H1 (cell line): ENCODE measurements at regions not wholly inside any gene's neighbourhood (a gene's known extent, or its start where the extent isn't known, plus 50 kb on each side); places are given as distances from the start of the nearest gene placed in this dataset.

Source experiments
- CTCF ChIA-PET: fragments of 300-600 bp; sonication (Branson Sonifier 250); formaldehyde crosslinking; loops from one replicate; lab custom pipeline; 2021; ENCODE audit not compliant: partially characterized antibody; lab: Charles Lee
- POLR2A ChIA-PET: fragments of 300-600 bp; sonication (Branson Sonifier 250); formaldehyde crosslinking; loops from one replicate; lab custom pipeline; 2021; ENCODE audit warnings: inconsistent platforms; ENCODE audit not compliant: partially characterized antibody; lab: Charles Lee
- DNase-seq, 2 experiments: peaks; one replicate each; pipeline versions ENCODE4 v3.0.0 to v3.0.0-alpha.2; 2010 to 2022; ENCODE audit warnings: low spot score in 2 of 2, low read depth in 1 of 2, mixed read lengths in 1 of 2
- FAIRE-seq: peaks from 2 replicates; lab custom pipeline; 2011; peaks lifted over from hg19 to GRCh38; lab: Jason Lieb, UNC
- H2AFZ ChIP-seq: 2 replicates; pipeline ENCODE4 v1.8.1; 2012; ENCODE audit warnings: low read length, inconsistent platforms
- H2AK5ac ChIP-seq: 2 replicates; pipeline ENCODE4 v1.6.1; 2013; ENCODE audit warnings: low read depth, low read length
- H2BK120ac ChIP-seq: replicated peaks from 2 replicates; pipeline ENCODE3; 2013; ENCODE audit warnings: low read depth, low read length, inconsistent platforms
- H2BK12ac ChIP-seq: 2 replicates; pipeline ENCODE4 v1.6.1; 2013; ENCODE audit warnings: low read depth, low read length
- H2BK15ac ChIP-seq: 2 replicates; pipeline ENCODE4 v1.6.1; 2013; ENCODE audit warnings: low read length
- H2BK20ac ChIP-seq: 2 replicates; pipeline ENCODE4 v1.6.1; 2013; ENCODE audit warnings: low read length
- H2BK5ac ChIP-seq: 2 replicates; pipeline ENCODE4 v1.6.1; 2013; ENCODE audit warnings: low read depth, low read length
- H3K14ac ChIP-seq: 2 replicates; pipeline ENCODE4 v1.6.1; 2013; ENCODE audit warnings: inconsistent platforms; ENCODE audit not compliant: insufficient read length
- H3K18ac ChIP-seq: 2 replicates; pipeline ENCODE4 v1.6.1; 2013; ENCODE audit warnings: low read length; ENCODE audit errors: extremely low read depth
- H3K23ac ChIP-seq: 2 replicates; pipeline ENCODE4 v1.6.1; 2013; ENCODE audit warnings: inconsistent platforms; ENCODE audit not compliant: insufficient read length
- H3K23me2 ChIP-seq: 2 replicates; pipeline ENCODE4 v1.6.1; 2013; ENCODE audit warnings: low read depth, low read length
- H3K27ac ChIP-seq: 2 replicates; pipeline ENCODE4 v1.6.1; 2011; ENCODE audit warnings: low read depth, low read length, inconsistent platforms
- H3K27me3 ChIP-seq, 4 experiments: replicated peaks in 1 of 4; 1 replicate in 1 of 4; 2 replicates in 3 of 4; pipeline versions ENCODE4 v1.6.1 to v1.8.1; 2011 to 2013; ENCODE audit warnings: low read length in 3 of 4, mild to moderate bottlenecking in 3 of 4, inconsistent platforms in 2 of 4, mixed read lengths in 2 of 4, moderate library complexity in 1 of 4; ENCODE audit not compliant: control insufficient read depth in 3 of 4, insufficient read depth in 3 of 4; ENCODE audit errors: extremely low read depth in 1 of 4
- H3K36me3 ChIP-seq, 4 experiments: 2 replicates each; pipeline versions ENCODE4 v1.6.1 to v1.8.1; 2011 to 2013; ENCODE audit warnings: mild to moderate bottlenecking in 4 of 4, low read length in 3 of 4, moderate library complexity in 2 of 4, control low read depth in 1 of 4, inconsistent platforms in 1 of 4; ENCODE audit not compliant: insufficient read depth in 4 of 4, control insufficient read depth in 2 of 4
- H3K4ac ChIP-seq: replicated peaks from 2 replicates; pipeline ENCODE3; 2013; ENCODE audit warnings: low read length, low read depth, mixed read lengths, inconsistent platforms; ENCODE audit not compliant: insufficient read length
- H3K4me1 ChIP-seq, 4 experiments: replicated peaks in 1 of 4; 1 replicate in 1 of 4; 2 replicates in 3 of 4; pipeline versions ENCODE4 v1.6.1 to v1.8.1; 2011 to 2013; ENCODE audit warnings: low read length in 3 of 4, inconsistent platforms in 2 of 4, mixed read lengths in 1 of 4; ENCODE audit not compliant: insufficient read depth in 4 of 4, control insufficient read depth in 3 of 4
- H3K4me2 ChIP-seq, 2 experiments: 2 replicates each; pipeline versions ENCODE4 v1.6.1 to v1.8.1; 2011 to 2013; ENCODE audit warnings: low read depth in 2 of 2, low read length in 2 of 2, control low read depth in 1 of 2, inconsistent platforms in 1 of 2, mild to moderate bottlenecking in 1 of 2; ENCODE audit not compliant: insufficient read depth in 1 of 2
- H3K4me3 ChIP-seq, 4 experiments: fragments of 200-600, 300-600 bp in 1 of 4; sonication (generic), shearing (Covaris generic), sonication (Bioruptor Twin) in 1 of 4; 2 replicates each; pipeline versions ENCODE4 v1.5.1 to v1.8.1; 2011 to 2016; ENCODE audit warnings: low read length in 4 of 4, low read depth in 3 of 4, control low read depth in 2 of 4, inconsistent platforms in 2 of 4, mild to moderate bottlenecking in 2 of 4, mixed read lengths in 1 of 4, moderate library complexity in 1 of 4; ENCODE audit not compliant: insufficient read depth in 2 of 4; ENCODE audit errors: extremely low read depth in 1 of 4
- H3K56ac ChIP-seq: replicated peaks from 2 replicates; pipeline ENCODE3; 2013; ENCODE audit warnings: low read depth, mild to moderate bottlenecking, mixed read lengths, low read length, inconsistent platforms; ENCODE audit not compliant: insufficient read length
- H3K79me1 ChIP-seq: 2 replicates; pipeline ENCODE4 v1.6.1; 2013; ENCODE audit warnings: low read depth, low read length, control low read depth
- H3K79me2 ChIP-seq, 2 experiments: 2 replicates each; pipeline versions ENCODE4 v1.6.1 to v1.8.1; 2012 to 2013; ENCODE audit warnings: low read length in 2 of 2, mild to moderate bottlenecking in 2 of 2, inconsistent platforms in 1 of 2; ENCODE audit not compliant: insufficient read depth in 2 of 2, control insufficient read depth in 1 of 2
- H3K9ac ChIP-seq, 4 experiments: replicated peaks in 1 of 4; 1 replicate in 1 of 4; 2 replicates in 3 of 4; pipeline versions ENCODE4 v1.6.1 to v1.8.1; 2011 to 2013; ENCODE audit warnings: low read depth in 3 of 4, low read length in 3 of 4, control low read depth in 2 of 4, mild to moderate bottlenecking in 2 of 4, moderate library complexity in 2 of 4, inconsistent platforms in 1 of 4; ENCODE audit errors: extremely low read depth in 1 of 4
- H3K9me3 ChIP-seq, 2 experiments: 2 replicates each; pipeline versions ENCODE4 v1.6.1 to v1.8.1; 2012 to 2013; ENCODE audit warnings: mild to moderate bottlenecking in 2 of 2, moderate library complexity in 2 of 2, control low read depth in 1 of 2, inconsistent platforms in 1 of 2, low read depth in 1 of 2, low read length in 1 of 2, mixed read lengths in 1 of 2; ENCODE audit not compliant: insufficient read depth in 2 of 2
- H4K20me1 ChIP-seq, 2 experiments: replicated peaks in 1 of 2; 2 replicates each; pipeline versions ENCODE3 to v1.8.1; 2011 to 2013; ENCODE audit warnings: inconsistent platforms in 2 of 2, low read length in 2 of 2, mild to moderate bottlenecking in 1 of 2; ENCODE audit not compliant: insufficient read depth in 2 of 2, control insufficient read depth in 1 of 2
- H4K5ac ChIP-seq: 2 replicates; pipeline ENCODE4 v1.6.1; 2013; ENCODE audit warnings: low read length, low read depth, mixed read lengths, inconsistent platforms; ENCODE audit not compliant: insufficient read length
- H4K8ac ChIP-seq: 2 replicates; pipeline ENCODE4 v1.8.0; 2013; ENCODE audit warnings: mild to moderate bottlenecking, moderate library complexity, low read length, inconsistent platforms; ENCODE audit not compliant: insufficient read depth; ENCODE audit errors: extremely low read depth
- H4K91ac ChIP-seq: replicated peaks from 2 replicates; pipeline ENCODE3; 2013; ENCODE audit warnings: low read length, mixed read lengths, inconsistent platforms; ENCODE audit not compliant: insufficient read length
- TEAD4 ChIP-seq: IDR thresholded peaks from 2 replicates; pipeline ENCODE4 v1.6.1; 2012; ENCODE audit warnings: low read depth, low read length, inconsistent platforms, mixed read lengths
- WGBS, 2 experiments: shearing (Covaris generic) in 1 of 2; methylation state at CpG; one replicate each; pipeline versions ENCODE4 v1.1.6 to v1.1.7; 2013 to 2015; ENCODE audit warnings: low lambda C conversion rate in 2 of 2, mixed read lengths in 2 of 2, inconsistent platforms in 1 of 2, low coverage in 1 of 2, missing lambda C conversion rate in 1 of 2; ENCODE audit not compliant: insufficient replicate concordance in 2 of 2, insufficient coverage in 1 of 2, insufficient read length in 1 of 2; ENCODE audit errors: extremely low coverage in 1 of 2, missing lambda C conversion rate in 1 of 2; 5-methylcytosine and 5-hydroxymethylcytosine counted together

- H3K23me2 ChIP-seq = no peaks in the 10 kb centered on the region
- no peak overlapping the region for H3K27ac ChIP-seq
- no peaks in the 10 kb centered on the region for H3K9me3 ChIP-seq
- H2BK15ac ChIP-seq = no peak overlapping the region
- no peaks in the 10 kb centered on the region for H4K20me1 ChIP-seq
- no peak for TF ChIP-seq TEAD4
- no peak overlapping the region for H2AK5ac ChIP-seq
- H3K23ac ChIP-seq = no peak overlapping the region
- H3K4me2 ChIP-seq = no peak overlapping the region
- no peak overlapping the region for H2BK20ac ChIP-seq
- no peaks in the 10 kb centered on the region for H3K79me2 ChIP-seq
- no peak overlapping the region for H2AFZ ChIP-seq
- H3K9ac ChIP-seq = no peak overlapping the region
- CTCF ChIA-PET = interaction anchor here (1.0 kb wide), 1 partner anchor 23 kb away, joined by 3 read pairs; no protein-coding TSS in a partner anchor
- H3K56ac ChIP-seq = no peak overlapping the region
- no peak overlapping the region for H2BK5ac ChIP-seq
- H4K5ac ChIP-seq = no peak overlapping the region
- no peak overlapping the region for H3K4me3 ChIP-seq
- no peaks in the 10 kb centered on the region for H3K36me3 ChIP-seq
- no peak overlapping the region for H2BK120ac ChIP-seq
- H3K4me1 ChIP-seq = no peaks in the 10 kb centered on the region
- FAIRE-seq = no peak
- DNase-seq = no peak
- WGBS, 2 experiments = 96% methylated on average over 9 of the region's 9 CpGs; no CpG with 5 or more reads in 1 of the 2 experiments
- H3K18ac ChIP-seq = no peak overlapping the region
- H4K91ac ChIP-seq = no peak overlapping the region
- POLR2A ChIA-PET = no interaction called here
- H4K8ac ChIP-seq = no peak overlapping the region
- no peak overlapping the region for H3K14ac ChIP-seq
- no peaks in the 10 kb centered on the region for H3K27me3 ChIP-seq
- H3K79me1 ChIP-seq = no peaks in the 10 kb centered on the region
- H3K4ac ChIP-seq = no peak overlapping the region
- no peak overlapping the region for H2BK12ac ChIP-seq
These were observed 164.9 kb downstream of the CENPW start for GRCh38 chr6:126504792-126505191.
